SK-N-SH (cell line): ENCODE measurements at regions not wholly inside any gene's neighbourhood (a gene's known extent, or its start where the extent isn't known, plus 50 kb on each side); places are given as distances from the start of the nearest gene placed in this dataset.

Experiments used
- CTCF ChIA-PET: fragments of 300-600, 350-600 bp; formaldehyde crosslinking; extraction: SDS; loops from one replicate; lab custom pipeline; 2021; lab: Yijun Ruan, JAX
- POLR2A ChIA-PET: fragments of 350-600 bp; sonication (Branson Sonifier 250); formaldehyde crosslinking; extraction: SDS; loops from one replicate; lab custom pipeline; 2020; ENCODE audit warnings: antibody characterized with exemption, inconsistent platforms; lab: Yijun Ruan, JAX
- DNase-seq: peaks from one replicate; pipeline ENCODE4 v3.0.0; 2012
- H2AFZ ChIP-seq: fragments of 200-600 bp; sonication (generic); 2 replicates; pipeline ENCODE4 v1.8.1; 2016; ENCODE audit warnings: antibody characterized with exemption, mild to moderate bottlenecking, low read depth
- H3F3A ChIP-seq: fragments of 200-600 bp; sonication (generic); replicated peaks from 2 replicates; pipeline ENCODE3; 2016; ENCODE audit warnings: antibody characterized with exemption, mild to moderate bottlenecking; ENCODE audit not compliant: insufficient read depth
- H3K27ac ChIP-seq, 2 experiments: fragments of 200-500 bp in 1 of 2; fragments of 200-600 bp in 1 of 2; sonication (Bioruptor generic) in 1 of 2; sonication (generic), shearing (Covaris generic) in 1 of 2; 2 replicates each; pipeline versions ENCODE4 v1.5.1 to v1.6.1; 2014 to 2016; ENCODE audit warnings: low read depth in 2 of 2, inconsistent platforms in 1 of 2, low read length in 1 of 2, mild to moderate bottlenecking in 1 of 2, mixed read lengths in 1 of 2
- H3K27me3 ChIP-seq: fragments of 200-600 bp; sonication (generic), shearing (Covaris generic); 2 replicates; pipeline ENCODE4 v1.6.1; 2016; ENCODE audit warnings: mixed run types; ENCODE audit not compliant: insufficient read depth
- H3K36me3 ChIP-seq, 2 experiments: fragments of 200-500 bp in 1 of 2; fragments of 200-600 bp in 1 of 2; sonication (Bioruptor generic) in 1 of 2; sonication (generic) in 1 of 2; replicated peaks in 1 of 2; 2 replicates each; pipeline versions ENCODE3 to v1.5.1; 2014 to 2016; ENCODE audit warnings: low read length in 1 of 2, mild to moderate bottlenecking in 1 of 2; ENCODE audit not compliant: insufficient read depth in 2 of 2, control insufficient read depth in 1 of 2
- H3K4me1 ChIP-seq, 2 experiments: fragments of 200-500 bp in 1 of 2; fragments of 200-600 bp in 1 of 2; sonication (Bioruptor generic) in 1 of 2; sonication (generic), shearing (Covaris generic) in 1 of 2; 2 replicates each; pipeline versions ENCODE4 v1.5.1 to v1.6.1; 2014 to 2016; ENCODE audit warnings: low read depth in 1 of 2, low read length in 1 of 2, mixed run types in 1 of 2; ENCODE audit not compliant: insufficient read depth in 2 of 2, control insufficient read depth in 1 of 2
- H3K4me2 ChIP-seq: fragments of 200-600 bp; sonication (generic), shearing (Covaris generic); 2 replicates; pipeline ENCODE4 v1.6.1; 2017; ENCODE audit warnings: mixed run types
- H3K4me3 ChIP-seq, 2 experiments: fragments of 200-500 bp in 1 of 2; fragments of 200-600 bp in 1 of 2; sonication (Bioruptor generic) in 1 of 2; sonication (generic), shearing (Covaris generic) in 1 of 2; 2 replicates each; pipeline versions ENCODE4 v1.5.1 to v1.8.1; 2014 to 2016; ENCODE audit warnings: low read depth in 2 of 2, inconsistent platforms in 1 of 2, low read length in 1 of 2, mild to moderate bottlenecking in 1 of 2, mixed read lengths in 1 of 2, moderate library complexity in 1 of 2
- H3K79me2 ChIP-seq: fragments of 200-600 bp; sonication (generic); 2 replicates; pipeline ENCODE4 v1.8.1; 2017; ENCODE audit warnings: mild to moderate bottlenecking; ENCODE audit not compliant: insufficient read depth
- H3K9ac ChIP-seq: fragments of 200-600 bp; sonication (generic); 2 replicates; pipeline ENCODE4 v1.6.1; 2017; ENCODE audit warnings: mixed run types
- H3K9me2 ChIP-seq: fragments of 200-600 bp; sonication (generic); 2 replicates; pipeline ENCODE4 v1.6.1; 2017; ENCODE audit warnings: mixed run types
- H3K9me3 ChIP-seq: fragments of 200-600 bp; sonication (generic); 2 replicates; pipeline ENCODE4 v1.6.1; 2017; ENCODE audit warnings: mixed run types, mild to moderate bottlenecking, moderate library complexity
- H4K20me1 ChIP-seq: fragments of 200-600 bp; sonication (generic); 2 replicates; pipeline ENCODE4 v1.6.1; 2017; ENCODE audit warnings: mild to moderate bottlenecking, mixed run types; ENCODE audit not compliant: insufficient read depth
- CHD2 ChIP-seq: fragments of 150-350 bp; IDR thresholded peaks from 2 replicates; pipeline ENCODE4 v1.6.1; 2018; ENCODE audit warnings: low read length; ENCODE audit not compliant: partially characterized antibody
- CTCF ChIP-seq: fragments of 200-600 bp; sonication (generic); IDR thresholded peaks from 2 replicates; pipeline ENCODE4 v1.6.1; 2017; ENCODE audit warnings: antibody characterized with exemption, mild to moderate bottlenecking, moderate library complexity
- ELF1 ChIP-seq: IDR thresholded peaks from 2 replicates; pipeline ENCODE4 v1.4.0; 2012
- EZH2phosphoT487 ChIP-seq: fragments of 200-600 bp; sonication (generic); IDR thresholded peaks from 2 replicates; pipeline ENCODE4 v1.6.1; 2017; ENCODE audit warnings: low read depth, mixed run types, mild to moderate bottlenecking, antibody characterized with exemption, moderate library complexity, borderline replicate concordance
- JUND ChIP-seq: IDR thresholded peaks from 2 replicates; pipeline ENCODE4 v1.4.0; 2012
- PBX3 ChIP-seq: IDR thresholded peaks from 2 replicates; pipeline ENCODE4; 2012
- POLR2AphosphoS5 ChIP-seq: IDR thresholded peaks from 2 replicates; pipeline ENCODE4 v1.6.1; 2012; ENCODE audit warnings: low read depth, low read length
- RCOR1 ChIP-seq: fragments of 150-350 bp; IDR thresholded peaks from 2 replicates; pipeline ENCODE4 v1.6.1; 2017; ENCODE audit warnings: antibody characterized with exemption, low read length
- REST ChIP-seq: IDR thresholded peaks from 2 replicates; pipeline ENCODE4 v1.6.1; 2012; ENCODE audit warnings: mild to moderate bottlenecking, low read depth, low read length, moderate library complexity
- SIN3A ChIP-seq: IDR thresholded peaks from 2 replicates; pipeline ENCODE4 v1.6.1; 2012; ENCODE audit warnings: low read depth, mild to moderate bottlenecking, low read length, moderate library complexity, borderline replicate concordance
- TEAD4 ChIP-seq: IDR thresholded peaks from 2 replicates; pipeline ENCODE4 v1.4.0; 2012; ENCODE audit warnings: mild to moderate bottlenecking, borderline replicate concordance; ENCODE audit not compliant: insufficient read depth
- WGBS: methylation state at CpG from one replicate; pipeline ENCODE4 v1.1.6; 2017; ENCODE audit warnings: low lambda C conversion rate; 5-methylcytosine and 5-hydroxymethylcytosine counted together

GRCh38 chr17:6941989-6942388, 53.9 kb upstream of the ALOX12 start (continued):
- TF ChIP-seq CTCF: no peak
- TF ChIP-seq ELF1: no peak
- TF ChIP-seq REST: no peak
- TF ChIP-seq RCOR1: no peak

- POLR2A ChIA-PET: no interaction called here
- no peak overlapping the region for H3K27ac ChIP-seq
- no peak overlapping the region for H3K4me3 ChIP-seq
- no peaks in the 10 kb centered on the region for H3K27me3 ChIP-seq
- H3F3A ChIP-seq: peaks cover 1% of the 10 kb centered on the region
- no peaks in the 10 kb centered on the region for H3K36me3 ChIP-seq
- CTCF ChIA-PET: interaction anchor here (0.9 to 1.3 kb wide), 2 partner anchors 15 to 32 kb away, joined by 3 read pairs; no protein-coding TSS in a partner anchor
- no peak for TF ChIP-seq POLR2AphosphoS5
- no peak for TF ChIP-seq EZH2phosphoT487
- TF ChIP-seq SIN3A: no peak
- TF ChIP-seq JUND: no peak
- TF ChIP-seq CHD2: no peak
- TF ChIP-seq PBX3: no peak
- TF ChIP-seq TEAD4: no peak
- no peak for TF ChIP-seq ELF1
- H3K79me2 ChIP-seq: peaks cover 13% of the 10 kb centered on the region; the same call in 1 of the 2 replicates
- 41% methylated on average over 4 of the region's 4 CpGs for WGBS
- no peaks in the 10 kb centered on the region for H4K20me1 ChIP-seq
- H3K4me2 ChIP-seq: no peak overlapping the region
- H3K9me3 ChIP-seq: no peaks in the 10 kb centered on the region
- no peak overlapping the region for H3K9ac ChIP-seq
- no peaks in the 10 kb centered on the region for H3K4me1 ChIP-seq
- no peak for DNase-seq
- peak overlapping the region; percentile 4; the same call in 1 of the 2 replicates for H2AFZ ChIP-seq
- no peaks in the 10 kb centered on the region for H3K9me2 ChIP-seq
Observed at GRCh38 chr17:6943406-6943805, 52.4 kb upstream of the ALOX12 start.
